ENCODE measurements at regions not wholly inside any gene's neighbourhood (a gene's known extent, or its start where the extent isn't known, plus 50 kb on each side); places are given as distances from the start of the nearest gene placed in this dataset.

GRCh38 chr6:164928728-164929407 lies 380.5 kb downstream of the C6orf118 start:
- no peaks in the 10 kb centered on the region for H3K36me3 ChIP-seq (ENCODE audit: control insufficient read depth, insufficient read depth, low read length)
- peaks cover 2% of the 10 kb centered on the region for H3K27me3 ChIP-seq (ENCODE audit: control insufficient read depth, insufficient read depth, low read length)
- TF ChIP-seq CTCF (IDR thresholded peaks at IDR 0.05; ENCODE audit: insufficient read depth, low read length, poor library complexity, severe bottlenecking) = no peak
- no peak overlapping the region for H3K4me3 ChIP-seq (ENCODE audit: low read depth, low read length)
- DNase-seq (ENCODE audit: low read depth) = no peak

GRCh38 chr6:164928057-164928727 lies 381.2 kb downstream of the C6orf118 start:
- no peak for DNase-seq (ENCODE audit: low read depth)
- no peaks in the 10 kb centered on the region for H3K36me3 ChIP-seq (ENCODE audit: control insufficient read depth, insufficient read depth, low read length)
- peak overlapping the region; percentile 18 for H3K4me3 ChIP-seq (ENCODE audit: low read depth, low read length)
- no peak for TF ChIP-seq CTCF (IDR thresholded peaks at IDR 0.05; ENCODE audit: insufficient read depth, low read length, poor library complexity, severe bottlenecking)
- peaks cover 2% of the 10 kb centered on the region for H3K27me3 ChIP-seq (ENCODE audit: control insufficient read depth, insufficient read depth, low read length)

GRCh38 chr6:164927288-164928056 lies 381.9 kb downstream of the C6orf118 start:
- H3K36me3 ChIP-seq (ENCODE audit: control insufficient read depth, insufficient read depth, low read length) = no peaks in the 10 kb centered on the region
- peak overlapping the region; percentile 18 for H3K4me3 ChIP-seq (ENCODE audit: low read depth, low read length)
- peak; percentile 14 for DNase-seq (ENCODE audit: low read depth)
- TF ChIP-seq CTCF (IDR thresholded peaks at IDR 0.05; ENCODE audit: insufficient read depth, low read length, poor library complexity, severe bottlenecking) = peak; percentile 99
- H3K27me3 ChIP-seq (ENCODE audit: control insufficient read depth, insufficient read depth, low read length) = peaks cover 2% of the 10 kb centered on the region

- no peak overlapping the region for H3K4me3 ChIP-seq (ENCODE audit: low read depth, low read length)
- DNase-seq (ENCODE audit: low read depth) = no peak
- no peaks in the 10 kb centered on the region for H3K36me3 ChIP-seq (ENCODE audit: control insufficient read depth, insufficient read depth, low read length)
- no peak for TF ChIP-seq CTCF (IDR thresholded peaks at IDR 0.05; ENCODE audit: insufficient read depth, low read length, poor library complexity, severe bottlenecking)
- H3K27me3 ChIP-seq (ENCODE audit: control insufficient read depth, insufficient read depth, low read length) = peaks cover 2% of the 10 kb centered on the region
These were observed 382.7 kb downstream of the C6orf118 start for GRCh38 chr6:164926686-164927085.

GRCh38 chr6:164925681-164926530 lies 383.5 kb downstream of the C6orf118 start:
- no peak for TF ChIP-seq CTCF (IDR thresholded peaks at IDR 0.05; ENCODE audit: insufficient read depth, low read length, poor library complexity, severe bottlenecking)
- Histone ChIP-seq H3K4me3 (ENCODE audit: low read depth, low read length) (no peak overlapping the region), H3K36me3 (ENCODE audit: control insufficient read depth, insufficient read depth, low read length) (no peaks in the 10 kb centered on the region), H3K27me3 (ENCODE audit: control insufficient read depth, insufficient read depth, low read length) (peaks cover 2% of the 10 kb centered on the region)
- DNase-seq (ENCODE audit: low read depth) = no peak
